GM23248 (cell line): ENCODE measurements at regions not wholly inside any gene's neighbourhood (a gene's known extent, or its start where the extent isn't known, plus 50 kb on each side); places are given as distances from the start of the nearest gene placed in this dataset.

Experiments used
- DNase-seq: peaks from one replicate; pipeline ENCODE4 v3.0.0-alpha.2; 2015
- H2AFZ ChIP-seq: fragments of 200-600 bp; sonication (generic); 2 replicates; pipeline ENCODE4 v1.6.1; 2016; ENCODE audit warnings: antibody characterized with exemption
- H3F3A ChIP-seq: fragments of 200-600 bp; sonication (generic); 2 replicates; pipeline ENCODE4 v1.6.1; 2016; ENCODE audit warnings: mild to moderate bottlenecking, antibody characterized with exemption, mixed run types; ENCODE audit not compliant: insufficient read depth
- H3K27ac ChIP-seq: fragments of 200-600 bp; sonication (generic); 2 replicates; pipeline ENCODE4 v1.5.1; 2016; ENCODE audit warnings: mild to moderate bottlenecking
- H3K27me3 ChIP-seq: fragments of 200-600 bp; sonication (generic); replicated peaks from 2 replicates; pipeline ENCODE4 v1.6.1; 2016; ENCODE audit warnings: mild to moderate bottlenecking; ENCODE audit not compliant: insufficient read depth
- H3K36me3 ChIP-seq: fragments of 200-600 bp; sonication (generic); 2 replicates; pipeline ENCODE4 v1.6.1; 2016; ENCODE audit warnings: low read depth, mild to moderate bottlenecking
- H3K4me1 ChIP-seq: fragments of 200-600 bp; sonication (generic); 2 replicates; pipeline ENCODE4 v1.6.1; 2016; ENCODE audit warnings: mild to moderate bottlenecking; ENCODE audit not compliant: insufficient read depth
- H3K4me2 ChIP-seq: fragments of 200-600 bp; sonication (generic); one replicate; pipeline ENCODE4 v1.6.1; 2016; ENCODE audit warnings: mild to moderate bottlenecking; ENCODE audit not compliant: unreplicated experiment
- H3K4me3 ChIP-seq: fragments of 200-600 bp; sonication (generic); 2 replicates; pipeline ENCODE4 v1.5.1; 2016; ENCODE audit warnings: mild to moderate bottlenecking
- H3K79me2 ChIP-seq: fragments of 200-600 bp; sonication (generic); 2 replicates; pipeline ENCODE4 v1.6.1; 2016; ENCODE audit warnings: mild to moderate bottlenecking; ENCODE audit not compliant: insufficient read depth
- H3K9ac ChIP-seq: fragments of 200-600 bp; sonication (generic); 2 replicates; pipeline ENCODE4 v1.6.1; 2016; ENCODE audit warnings: mild to moderate bottlenecking
- H3K9me2 ChIP-seq: fragments of 200-600 bp; sonication (generic); 2 replicates; pipeline ENCODE4 v1.6.1; 2016; ENCODE audit warnings: mixed run types, mild to moderate bottlenecking, moderate library complexity; ENCODE audit not compliant: insufficient read depth
- H3K9me3 ChIP-seq: fragments of 200-600 bp; sonication (generic); one replicate; pipeline ENCODE4 v1.6.1; 2017; ENCODE audit warnings: low read depth
- H4K20me1 ChIP-seq: fragments of 200-600 bp; sonication (generic); 2 replicates; pipeline ENCODE4 v1.6.0; 2016; ENCODE audit not compliant: insufficient read depth
- EZH2 ChIP-seq: fragments of 200-600 bp; sonication (generic); IDR thresholded peaks from 2 replicates; pipeline ENCODE4 v1.6.1; 2018; ENCODE audit warnings: antibody characterized with exemption, mild to moderate bottlenecking; ENCODE audit not compliant: insufficient read depth, poor library complexity, severe bottlenecking
- EZH2phosphoT487 ChIP-seq: fragments of 200-600 bp; sonication (generic); IDR thresholded peaks from 2 replicates; pipeline ENCODE4 v1.6.1; 2018; ENCODE audit warnings: antibody characterized with exemption, moderate library complexity, mild to moderate bottlenecking, low read depth; ENCODE audit not compliant: insufficient read depth
- WGBS, 2 experiments: methylation state at CpG; one replicate each; pipeline ENCODE4 v1.1.6; 2015 to 2017; ENCODE audit warnings: low lambda C conversion rate in 2 of 2, low coverage in 1 of 2; ENCODE audit errors: missing lambda C conversion rate in 2 of 2; 5-methylcytosine and 5-hydroxymethylcytosine counted together
- in situ Hi-C: fragments of 300-500 bp; cut with MboI; formaldehyde crosslinking; loops from 2 replicates; pipeline ENCODE4 v1.15.0; 2020

DNA sequence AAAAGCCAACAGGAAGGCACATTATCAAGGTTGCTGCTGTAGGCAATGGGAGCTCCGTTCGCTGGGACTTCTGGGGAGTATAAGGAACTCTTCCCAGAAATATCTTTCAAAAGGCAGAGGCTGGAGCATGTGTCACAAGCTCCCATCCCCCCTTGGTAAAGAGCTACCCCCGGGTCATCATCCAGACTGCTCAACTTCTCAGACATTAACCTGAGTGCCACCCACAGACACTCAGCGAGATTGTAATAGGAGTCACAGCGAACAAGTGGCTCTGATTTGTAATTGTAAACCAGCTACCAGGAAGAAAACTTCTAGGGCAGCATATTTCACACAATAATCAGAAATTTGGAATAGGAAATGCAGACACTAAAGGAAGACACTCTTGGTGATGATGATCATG is 290.2 kb upstream of the PARD3B start:
- TF ChIP-seq EZH2 (no peak), EZH2phosphoT487 (no peak)
- Histone ChIP-seq H3K4me1 (no peaks in the 10 kb centered on the region), H3K27ac (no peak overlapping the region), H2AFZ (no peak overlapping the region), H3K79me2 (no peaks in the 10 kb centered on the region), H3K27me3 (peaks cover 6% of the 10 kb centered on the region; the same call in 1 of the 2 replicates), H3K4me2 (no peak overlapping the region), H4K20me1 (no peaks in the 10 kb centered on the region), H3K4me3 (no peak overlapping the region), H3K9me2 (no peaks in the 10 kb centered on the region), H3K9me3 (no peaks in the 10 kb centered on the region), H3K9ac (no peak overlapping the region), H3F3A (no peaks in the 10 kb centered on the region), H3K36me3 (no peaks in the 10 kb centered on the region)
- in situ Hi-C loops: no loop called here
- DNase-seq: no peak
- whole genome bisulfite sequencing, 2 experiments: 85 to 88% methylated on average over 5 of the region's 5 CpGs

DNA sequence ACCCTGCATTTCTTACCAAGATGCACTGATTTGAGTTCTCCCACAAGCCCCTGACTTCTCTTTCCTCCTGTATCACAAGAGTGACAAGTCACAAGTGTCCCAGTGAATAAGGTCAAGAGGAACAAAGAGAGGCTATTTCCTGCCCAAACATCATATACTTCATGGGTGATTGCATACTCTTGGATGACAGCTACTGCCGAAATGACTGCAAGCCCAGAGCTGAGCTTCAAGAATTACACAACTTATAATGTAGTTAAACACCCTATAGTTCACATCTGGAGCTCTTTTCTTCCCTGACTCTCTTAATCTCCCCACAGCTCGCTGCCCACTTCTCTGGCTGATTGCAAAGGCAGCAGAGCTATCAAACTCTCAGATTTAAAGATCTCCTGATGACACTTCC is 289.7 kb upstream of the PARD3B start:
- no peaks in the 10 kb centered on the region for H4K20me1 ChIP-seq
- in situ Hi-C loops: no loop called here
- H3K9me3 ChIP-seq: no peaks in the 10 kb centered on the region
- H3K4me3 ChIP-seq: no peak overlapping the region
- H3K27me3 ChIP-seq: peaks cover 6% of the 10 kb centered on the region; the same call in 1 of the 2 replicates
- no peak for DNase-seq
- H3K4me1 ChIP-seq: no peaks in the 10 kb centered on the region
- H2AFZ ChIP-seq: no peak overlapping the region
- H3K9ac ChIP-seq: no peak overlapping the region
- no peak overlapping the region for H3K4me2 ChIP-seq
- TF ChIP-seq EZH2 (no peak), EZH2phosphoT487 (no peak)
- WGBS, 2 experiments: 86 to 96% methylated on average over 2 of the region's 2 CpGs
- H3F3A ChIP-seq: no peaks in the 10 kb centered on the region
- no peaks in the 10 kb centered on the region for H3K9me2 ChIP-seq
- H3K36me3 ChIP-seq: no peaks in the 10 kb centered on the region
- no peak overlapping the region for H3K27ac ChIP-seq
- no peaks in the 10 kb centered on the region for H3K79me2 ChIP-seq

DNA sequence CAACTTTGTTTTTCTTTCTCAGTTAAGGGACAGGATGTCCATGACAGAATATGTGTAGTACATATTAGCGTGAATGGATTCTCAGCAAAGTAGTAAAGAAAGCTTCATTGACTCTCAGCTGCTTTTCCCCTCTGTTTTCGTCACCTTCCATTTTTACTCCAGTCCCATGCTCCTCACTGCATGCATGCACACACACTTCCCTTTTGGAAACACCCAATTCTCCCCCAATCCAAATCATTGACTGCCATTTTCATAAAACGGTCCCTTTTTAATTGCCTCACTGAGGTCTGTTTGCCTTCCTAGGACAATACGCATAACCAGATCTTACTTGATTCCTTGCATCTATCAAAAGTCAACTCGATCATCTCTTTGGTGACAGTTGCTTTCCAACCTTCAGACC is 287.5 kb upstream of the PARD3B start:
- no peak overlapping the region for H2AFZ ChIP-seq
- no peak overlapping the region for H3K9ac ChIP-seq
- in situ Hi-C loops: no loop called here
- DNase-seq: no peak
- H3F3A ChIP-seq: no peaks in the 10 kb centered on the region
- H4K20me1 ChIP-seq: no peaks in the 10 kb centered on the region
- no peak for TF ChIP-seq EZH2
- no peak for TF ChIP-seq EZH2phosphoT487
- H3K4me2 ChIP-seq: no peak overlapping the region
- no peaks in the 10 kb centered on the region for H3K79me2 ChIP-seq
- H3K4me1 ChIP-seq: no peaks in the 10 kb centered on the region
- WGBS, 2 experiments: 90 to 91% methylated on average over 5 of the region's 5 CpGs
- peaks cover 6% of the 10 kb centered on the region; the same call in 1 of the 2 replicates for H3K27me3 ChIP-seq
- H3K4me3 ChIP-seq: no peak overlapping the region
- H3K36me3 ChIP-seq: no peaks in the 10 kb centered on the region
- no peak overlapping the region for H3K27ac ChIP-seq
- no peaks in the 10 kb centered on the region for H3K9me2 ChIP-seq
- no peaks in the 10 kb centered on the region for H3K9me3 ChIP-seq

DNA sequence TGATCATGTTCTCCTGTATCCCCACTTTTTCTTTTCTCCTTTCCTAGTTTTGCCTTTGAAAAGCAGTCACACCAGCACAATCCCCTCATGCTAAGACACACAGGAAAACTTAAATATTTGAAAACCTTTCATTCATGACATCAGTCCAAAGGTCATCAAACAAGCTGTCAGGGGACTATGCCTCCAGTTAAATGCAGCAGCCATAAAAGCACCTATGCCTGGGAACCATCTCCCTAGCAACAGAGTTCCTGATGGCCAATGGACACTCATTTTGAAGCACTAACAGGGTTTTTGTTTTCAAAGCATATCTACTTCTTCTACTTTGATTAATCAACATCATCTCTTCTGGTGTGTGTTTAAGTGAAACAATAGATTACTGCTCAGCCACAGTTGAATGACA is 286.4 kb upstream of the PARD3B start:
- no peak for DNase-seq
- peaks cover 4% of the 10 kb centered on the region; the same call in 1 of the 2 replicates for H3K27me3 ChIP-seq
- in situ Hi-C loops: no loop called here
- H3K9ac ChIP-seq: no peak overlapping the region
- H3K9me3 ChIP-seq: no peaks in the 10 kb centered on the region
- H3K79me2 ChIP-seq: no peaks in the 10 kb centered on the region
- H3K4me1 ChIP-seq: no peaks in the 10 kb centered on the region
- no peaks in the 10 kb centered on the region for H3F3A ChIP-seq
- H3K4me2 ChIP-seq: no peak overlapping the region
- H3K4me3 ChIP-seq: no peak overlapping the region
- H2AFZ ChIP-seq: no peak overlapping the region
- no peaks in the 10 kb centered on the region for H3K9me2 ChIP-seq
- TF ChIP-seq EZH2phosphoT487 (no peak), EZH2 (no peak)
- no peak overlapping the region for H3K27ac ChIP-seq
- no peaks in the 10 kb centered on the region for H4K20me1 ChIP-seq
- H3K36me3 ChIP-seq: no peaks in the 10 kb centered on the region

DNA sequence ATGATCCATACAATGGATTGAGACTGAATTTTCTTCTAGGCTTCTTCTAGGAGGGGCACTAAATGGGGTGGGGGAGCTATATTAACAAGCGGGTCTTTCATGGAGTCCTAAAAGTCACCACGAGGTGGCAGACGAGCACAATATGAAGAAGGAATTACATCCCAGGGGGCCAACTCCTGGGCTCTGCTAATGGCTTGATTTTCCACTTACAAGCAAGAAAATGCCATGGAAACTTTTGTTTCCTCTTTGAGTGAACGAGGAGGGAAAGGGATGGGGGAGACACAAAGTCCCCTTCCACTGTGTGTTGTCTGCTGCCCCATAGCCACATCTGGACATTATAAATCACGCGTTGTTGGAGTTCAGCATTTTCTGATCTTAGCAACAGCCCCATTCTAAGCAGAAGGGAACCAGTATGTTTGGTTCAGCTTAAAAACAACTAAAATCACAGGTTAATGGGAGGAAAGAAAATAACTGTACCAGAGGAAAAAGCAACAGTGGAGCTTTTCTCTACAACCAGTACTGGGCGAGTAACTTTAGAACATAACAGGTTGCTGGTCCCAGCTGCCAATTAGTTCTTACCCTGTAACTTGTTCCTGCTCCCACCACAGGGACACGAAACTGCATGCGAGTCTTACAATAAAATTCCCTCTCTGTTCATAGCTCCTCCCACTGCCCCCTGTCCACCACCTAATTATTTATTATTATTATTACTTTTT is 285.0 kb upstream of the PARD3B start:
- H3K36me3 ChIP-seq: no peaks in the 10 kb centered on the region
- no peaks in the 10 kb centered on the region for H3K9me3 ChIP-seq
- H3K27ac ChIP-seq: no peak overlapping the region
- WGBS, 2 experiments: 16 to 19% methylated on average over 9 of the region's 9 CpGs
- no peaks in the 10 kb centered on the region for H4K20me1 ChIP-seq
- H3K4me2 ChIP-seq: no peak overlapping the region
- no peak overlapping the region for H3K9ac ChIP-seq
- in situ Hi-C loops: no loop called here
- no peaks in the 10 kb centered on the region for H3K9me2 ChIP-seq
- no peaks in the 10 kb centered on the region for H3K79me2 ChIP-seq
- H3K27me3 ChIP-seq: no peaks in the 10 kb centered on the region
- no peaks in the 10 kb centered on the region for H3F3A ChIP-seq
- TF ChIP-seq EZH2 (no peak), EZH2phosphoT487 (no peak)
- H2AFZ ChIP-seq: 0 out of 2 replicates have a peak overlapping the region, but pooled peaks have one; percentile 41
- H3K4me1 ChIP-seq: no peaks in the 10 kb centered on the region
- DNase-seq: peak; percentile 84
- no peak overlapping the region for H3K4me3 ChIP-seq
